Colon (tissue), 2 donors: ENCODE measurements at regions not wholly inside any gene's neighbourhood (a gene's known extent, or its start where the extent isn't known, plus 50 kb on each side); places are given as distances from the start of the nearest gene placed in this dataset.
"Not testable (repeated sequence)": the region's sequence is repeated elsewhere in the genome, so short reads cannot be mapped to it uniquely, and the experiment has no call there.

Source experiments
- FAIRE-seq: peaks from 2 replicates; lab custom pipeline; 2012; peaks lifted over from hg19 to GRCh38; lab: Jason Lieb, UNC
- donor health status: control.
- donor health status: control.

GRCh38 chr4:165548702-165549101, 169.9 kb downstream of the CPE start:
- FAIRE-seq, result no peak

- FAIRE-seq, result no peak
Measured at GRCh38 chr4:165553221-165553810, 174.5 kb downstream of the CPE start.

- FAIRE-seq, result no peak
Measured at GRCh38 chr4:165555302-165555701, 176.5 kb downstream of the CPE start.

- FAIRE-seq, result no peak
Measured at GRCh38 chr4:165556383-165556782, 177.6 kb downstream of the CPE start.

GRCh38 chr4:165560941-165561340, 182.1 kb downstream of the CPE start:
- no peak for FAIRE-seq

GRCh38 chr4:165563851-165564250, 185.0 kb downstream of the CPE start:
- no peak for FAIRE-seq

- no peak for FAIRE-seq
Measured at GRCh38 chr4:165569031-165569430, 190.2 kb downstream of the CPE start.

GRCh38 chr4:165571476-165571875, 192.7 kb downstream of the CPE start:
- FAIRE-seq, result not testable (repeated sequence)

GRCh38 chr4:165580351-165580905, 201.6 kb downstream of the CPE start:
- no peak for FAIRE-seq

GRCh38 chr4:165583341-165583740, 204.5 kb downstream of the CPE start:
- no peak for FAIRE-seq

- no peak for FAIRE-seq
Measured at GRCh38 chr4:165584916-165585315, 206.1 kb downstream of the CPE start.

GRCh38 chr4:165588534-165589315, 209.9 kb downstream of the CPE start:
- no peak for FAIRE-seq

- no peak for FAIRE-seq
Measured at GRCh38 chr4:165592386-165592785, 213.6 kb downstream of the CPE start.

GRCh38 chr4:165597581-165598480, 219.0 kb downstream of the CPE start:
- FAIRE-seq, result no peak

- no peak for FAIRE-seq
Measured at GRCh38 chr4:165600959-165601683, 222.3 kb downstream of the CPE start.

GRCh38 chr4:165602621-165603020, 223.8 kb downstream of the CPE start:
- FAIRE-seq, result no peak

GRCh38 chr4:165604181-165604580, 225.4 kb downstream of the CPE start:
- FAIRE-seq, result no peak

GRCh38 chr4:165605811-165606210, 227.0 kb downstream of the CPE start:
- FAIRE-seq, result no peak

GRCh38 chr4:165606465-165607205, 227.8 kb downstream of the CPE start:
- no peak for FAIRE-seq

GRCh38 chr4:165609653-165610052, 230.8 kb downstream of the CPE start:
- no peak for FAIRE-seq
